Tibial nerve (tissue), 4 donors: ENCODE measurements at regions not wholly inside any gene's neighbourhood (a gene's known extent, or its start where the extent isn't known, plus 50 kb on each side); places are given as distances from the start of the nearest gene placed in this dataset.

Source experiments
- DNase-seq, 2 donors: peaks; one replicate each; pipeline ENCODE4 v3.0.0-alpha.2; 2019; ENCODE audit warnings: low spot score in 2 of 2
- H3K27ac ChIP-seq, 4 donors: fragments of 200-600 bp; sonication (generic) in 3 of 4; one replicate each; pipeline ENCODE4 v1.5.1; 2017 to 2019; ENCODE audit warnings: mild to moderate bottlenecking in 1 of 4
- H3K27me3 ChIP-seq, 2 donors: fragments of 200-600 bp; sonication (generic) in 1 of 2; one replicate each; pipeline versions ENCODE4 v1.5.1 to v1.6.0; 2017 to 2019
- H3K36me3 ChIP-seq, 3 donors: fragments of 200-600 bp; sonication (generic); one replicate each; pipeline ENCODE4 v1.5.1; 2018 to 2019
- H3K4me1 ChIP-seq, 4 donors: fragments of 200-600 bp; sonication (generic) in 3 of 4; one replicate each; pipeline ENCODE4 v1.5.1; 2017 to 2019
- H3K4me3 ChIP-seq, 4 donors: fragments of 200-600 bp; sonication (generic) in 3 of 4; one replicate each; pipeline ENCODE4 v1.5.1; 2017 to 2019; ENCODE audit warnings: mild to moderate bottlenecking in 1 of 4, moderate library complexity in 1 of 4
- H3K9me3 ChIP-seq, 4 donors: fragments of 200-600 bp; sonication (generic) in 3 of 4; one replicate each; pipeline ENCODE4 v1.5.1; 2017 to 2019
- CTCF ChIP-seq, 5 experiments: fragments of 200-600 bp in 3 of 5; fragments of 450-650 bp in 2 of 5; sonication (generic) in 3 of 5; IDR thresholded peaks; one replicate each; pipeline ENCODE4 v1.5.1; 2016 to 2019; ENCODE audit warnings: antibody characterized with exemption in 5 of 5, mild to moderate bottlenecking in 3 of 5, moderate library complexity in 2 of 5
- EP300 ChIP-seq, 2 donors: sonication (generic); formaldehyde crosslinking; IDR thresholded peaks; one replicate each; pipeline ENCODE4 v1.6.1; 2017; ENCODE audit warnings: antibody characterized with exemption in 2 of 2, mild to moderate bottlenecking in 1 of 2
- POLR2A ChIP-seq, 2 donors: fragments of 450-650 bp; IDR thresholded peaks; one replicate each; pipeline ENCODE4 v1.6.1; 2017; ENCODE audit warnings: antibody characterized with exemption in 2 of 2, mild to moderate bottlenecking in 2 of 2, moderate library complexity in 2 of 2
- WGBS, 2 donors: methylation state at CpG; one replicate each; pipeline ENCODE4 v1.1.5; 2018; 5-methylcytosine and 5-hydroxymethylcytosine counted together

- WGBS, 2 donors, result 47 to 50% methylated on average over 2 of the region's 2 CpGs
- Histone ChIP-seq H3K4me1 (peaks cover 0 to 5% (median 0%) of the 10 kb centered on the region in 4 donors), H3K36me3 (no peaks in the 10 kb centered on the region), H3K27me3 (no peaks in the 10 kb centered on the region), H3K4me3 (no peak overlapping the region), H3K9me3 (no peaks in the 10 kb centered on the region), H3K27ac (no peak overlapping the region)
- TF ChIP-seq CTCF (IDR thresholded peaks at IDR 0.05), result no peak
- TF ChIP-seq EP300 (IDR thresholded peaks at IDR 0.05), result no peak
- no peak for TF ChIP-seq POLR2A (IDR thresholded peaks at IDR 0.05)
- no peak for DNase-seq
Observed at GRCh38 chr5:68707575-68707974, 386.2 kb upstream of the SLC30A5 start.

GRCh38 chr5:68708156-68708841 is 385.5 kb upstream of the SLC30A5 start:
- Histone ChIP-seq H3K4me1 (peaks cover 0 to 5% (median 0%) of the 10 kb centered on the region in 4 donors), H3K9me3 (no peaks in the 10 kb centered on the region), H3K4me3 (no peak overlapping the region), H3K36me3 (no peaks in the 10 kb centered on the region), H3K27me3 (no peaks in the 10 kb centered on the region), H3K27ac (no peak overlapping the region)
- 66 to 68% methylated on average over 7 of the region's 7 CpGs for WGBS, 2 donors
- no peak for TF ChIP-seq POLR2A (IDR thresholded peaks at IDR 0.05)
- TF ChIP-seq CTCF (IDR thresholded peaks at IDR 0.05), result no peak
- TF ChIP-seq EP300 (IDR thresholded peaks at IDR 0.05), result no peak
- DNase-seq, result no peak

- H3K4me3 ChIP-seq, result no peak overlapping the region
- peaks cover 0 to 5% (median 0%) of the 10 kb centered on the region in 4 donors for H3K4me1 ChIP-seq
- DNase-seq, result no peak
- TF ChIP-seq EP300 (IDR thresholded peaks at IDR 0.05), result no peak
- TF ChIP-seq CTCF (IDR thresholded peaks at IDR 0.05), result no peak
- no peak for TF ChIP-seq POLR2A (IDR thresholded peaks at IDR 0.05)
- no peaks in the 10 kb centered on the region for H3K36me3 ChIP-seq
- H3K27me3 ChIP-seq, result no peaks in the 10 kb centered on the region
- H3K9me3 ChIP-seq, result no peaks in the 10 kb centered on the region
- H3K27ac ChIP-seq, result no peak overlapping the region
- 29% methylated on average over 1 of the region's 1 CpG for WGBS, 2 donors
Observed at GRCh38 chr5:68708842-68709170, 385.0 kb upstream of the SLC30A5 start.

- Histone ChIP-seq H3K27me3 (no peaks in the 10 kb centered on the region), H3K27ac (no peak overlapping the region), H3K36me3 (no peaks in the 10 kb centered on the region), H3K4me1 (peaks cover 0 to 5% (median 0%) of the 10 kb centered on the region in 4 donors), H3K9me3 (no peaks in the 10 kb centered on the region), H3K4me3 (no peak overlapping the region)
- TF ChIP-seq CTCF (IDR thresholded peaks at IDR 0.05) (no peak), POLR2A (IDR thresholded peaks at IDR 0.05) (no peak), EP300 (IDR thresholded peaks at IDR 0.05) (no peak)
- DNase-seq, result no peak
- 75 to 84% methylated on average over 2 of the region's 2 CpGs for WGBS, 2 donors
Observed at GRCh38 chr5:68709239-68709638, 384.6 kb upstream of the SLC30A5 start.

GRCh38 chr5:68710514-68710913 is 383.3 kb upstream of the SLC30A5 start:
- peaks cover 0 to 5% (median 0%) of the 10 kb centered on the region in 4 donors for H3K4me1 ChIP-seq
- no peaks in the 10 kb centered on the region for H3K36me3 ChIP-seq
- TF ChIP-seq EP300 (IDR thresholded peaks at IDR 0.05), result no peak
- no peak for TF ChIP-seq POLR2A (IDR thresholded peaks at IDR 0.05)
- no peak for TF ChIP-seq CTCF (IDR thresholded peaks at IDR 0.05)
- H3K27ac ChIP-seq, result no peak overlapping the region
- H3K9me3 ChIP-seq, result no peaks in the 10 kb centered on the region
- 83 to 88% methylated on average over 1 of the region's 1 CpG for WGBS, 2 donors
- no peaks in the 10 kb centered on the region for H3K27me3 ChIP-seq
- no peak overlapping the region for H3K4me3 ChIP-seq
- no peak for DNase-seq
